HEK293T (cell line): ENCODE measurements at regions not wholly inside any gene's neighbourhood (a gene's known extent, or its start where the extent isn't known, plus 50 kb on each side); places are given as distances from the start of the nearest gene placed in this dataset.

Experiments used
- CTCF ChIA-PET: fragments of 350-600 bp; formaldehyde crosslinking; extraction: SDS; loops from one replicate; lab custom pipeline; 2021; ENCODE audit warnings: antibody characterized with exemption, inconsistent platforms; lab: Yijun Ruan, JAX
- POLR2A ChIA-PET: fragments of 350-600 bp; formaldehyde crosslinking; extraction: SDS; loops from one replicate; lab custom pipeline; 2020; ENCODE audit warnings: antibody characterized with exemption, inconsistent platforms; lab: Yijun Ruan, JAX
- DNase-seq: peaks from one replicate; pipeline ENCODE4 v3.0.0; 2012; ENCODE audit warnings: mixed read lengths; ENCODE audit errors: extremely low spot score
- ARNT ChIP-seq: fragments of 450-650 bp; IDR thresholded peaks from 2 replicates; pipeline ENCODE4 v1.6.1; 2017; ENCODE audit warnings: mild to moderate bottlenecking
- BHLHE40 ChIP-seq: fragments of 450-650 bp; IDR thresholded peaks from 2 replicates; pipeline ENCODE4 v1.6.1; 2016; ENCODE audit warnings: mild to moderate bottlenecking, moderate library complexity, borderline replicate concordance
- CTBP1 ChIP-seq: fragments of 450-650 bp; IDR thresholded peaks from 2 replicates; pipeline ENCODE4 v1.6.1; 2016; ENCODE audit warnings: borderline replicate concordance
- ELF4 ChIP-seq: fragments of 450-650 bp; IDR thresholded peaks from 2 replicates; pipeline ENCODE4 v1.6.1; 2017; ENCODE audit warnings: antibody characterized with exemption
- FOXA1 ChIP-seq: fragments of 450-650 bp; IDR thresholded peaks from 2 replicates; pipeline ENCODE4 v1.6.1; 2016; ENCODE audit warnings: mild to moderate bottlenecking
- FOXK2 ChIP-seq: fragments of 450-650 bp; IDR thresholded peaks from 2 replicates; pipeline ENCODE4 v1.6.1; 2016; ENCODE audit warnings: mild to moderate bottlenecking
- FOXM1 ChIP-seq: fragments of 450-650 bp; IDR thresholded peaks from 2 replicates; pipeline ENCODE4 v1.6.1; 2017; ENCODE audit warnings: mild to moderate bottlenecking, borderline replicate concordance
- HDGF ChIP-seq: fragments of 450-650 bp; IDR thresholded peaks from 2 replicates; pipeline ENCODE4 v1.6.1; 2017; ENCODE audit warnings: antibody characterized with exemption, borderline replicate concordance
- L3MBTL2 ChIP-seq: fragments of 450-650 bp; conservative IDR thresholded peaks from 2 replicates; pipeline ENCODE4 v1.6.1; 2016; ENCODE audit warnings: mild to moderate bottlenecking
- LEF1 ChIP-seq: fragments of 450-650 bp; IDR thresholded peaks from 2 replicates; pipeline ENCODE4 v1.6.1; 2017; ENCODE audit warnings: mild to moderate bottlenecking, borderline replicate concordance
- NFRKB ChIP-seq: fragments of 450-650 bp; IDR thresholded peaks from 2 replicates; pipeline ENCODE4 v1.6.1; 2016; ENCODE audit warnings: mild to moderate bottlenecking, moderate library complexity
- SP1 ChIP-seq: fragments of 450-650 bp; IDR thresholded peaks from 2 replicates; pipeline ENCODE4 v1.6.1; 2017
- SUZ12 ChIP-seq: fragments of 450-650 bp; IDR thresholded peaks from 2 replicates; pipeline ENCODE4 v1.6.1; 2016; ENCODE audit warnings: mild to moderate bottlenecking
- TARDBP ChIP-seq: fragments of 450-650 bp; IDR thresholded peaks from 2 replicates; pipeline ENCODE4 v1.6.1; 2016
- ZNF384 ChIP-seq: fragments of 450-650 bp; IDR thresholded peaks from 2 replicates; pipeline ENCODE4 v1.6.1; 2016
- TF ChIP-seq, protein P1 (sequence below): fragments of 450-650 bp; IDR thresholded peaks from 2 replicates; pipeline ENCODE4 v1.6.1; 2016

DNA sequence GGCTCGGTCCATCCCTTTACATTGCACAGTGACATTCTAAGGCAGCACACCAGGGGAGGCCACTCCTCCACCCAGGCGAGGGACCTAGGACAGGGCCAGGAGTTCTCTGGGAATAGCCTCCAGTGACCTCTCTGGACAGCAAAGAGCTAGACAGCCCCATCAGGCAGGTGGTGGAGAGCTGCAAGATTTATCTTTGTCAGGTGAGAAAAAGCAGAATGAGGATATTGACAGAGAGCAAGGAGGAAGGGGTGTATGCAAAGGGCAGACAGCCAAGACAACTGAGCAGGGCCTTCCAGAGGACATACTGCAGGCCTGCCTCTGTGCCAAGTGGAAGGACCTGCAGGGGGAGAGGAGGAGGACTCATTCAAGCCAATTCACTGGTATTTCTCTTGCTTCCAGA, 112.4 kb upstream of the MAX start:
- DNase-seq: no peak
- ChIA-PET CTCF (no interaction called here), POLR2A (no interaction called here)
- TF ChIP-seq TARDBP (no peak), NFRKB (no peak), FOXA1 (no peak), BHLHE40 (no peak)
- TF ChIP-seq, protein P1, sequence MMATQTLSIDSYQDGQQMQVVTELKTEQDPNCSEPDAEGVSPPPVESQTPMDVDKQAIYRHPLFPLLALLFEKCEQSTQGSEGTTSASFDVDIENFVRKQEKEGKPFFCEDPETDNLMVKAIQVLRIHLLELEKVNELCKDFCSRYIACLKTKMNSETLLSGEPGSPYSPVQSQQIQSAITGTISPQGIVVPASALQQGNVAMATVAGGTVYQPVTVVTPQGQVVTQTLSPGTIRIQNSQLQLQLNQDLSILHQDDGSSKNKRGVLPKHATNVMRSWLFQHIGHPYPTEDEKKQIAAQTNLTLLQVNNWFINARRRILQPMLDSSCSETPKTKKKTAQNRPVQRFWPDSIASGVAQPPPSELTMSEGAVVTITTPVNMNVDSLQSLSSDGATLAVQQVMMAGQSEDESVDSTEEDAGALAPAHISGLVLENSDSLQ: no peak

DNA sequence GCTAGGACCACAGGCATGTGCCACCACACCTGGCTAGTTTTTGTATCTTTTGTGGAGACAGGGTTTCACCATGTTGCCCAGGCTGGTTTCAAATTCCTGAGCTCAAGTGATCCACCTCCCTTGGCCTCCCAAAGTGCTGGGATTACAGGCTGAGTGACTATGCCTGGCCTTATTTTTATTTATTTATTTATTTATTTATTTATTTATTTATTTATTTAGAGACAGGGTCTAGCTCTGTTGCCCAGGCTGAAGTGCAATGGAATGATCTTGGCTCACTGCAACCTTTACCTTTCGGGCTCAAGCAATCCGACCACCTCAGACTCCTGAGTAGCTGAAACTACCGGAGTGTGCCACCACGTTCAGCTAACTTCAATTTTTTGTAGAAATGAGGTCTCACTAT, 117.0 kb upstream of the MAX start:
- TF ChIP-seq TARDBP (no peak), CTBP1 (no peak), ELF4 (no peak)
- DNase-seq: no peak
- CTCF ChIA-PET: interaction anchor here (1.1 kb wide), 1 partner anchor 607 kb away, joined by 3 read pairs; no protein-coding TSS in a partner anchor
- POLR2A ChIA-PET: no interaction called here

DNA sequence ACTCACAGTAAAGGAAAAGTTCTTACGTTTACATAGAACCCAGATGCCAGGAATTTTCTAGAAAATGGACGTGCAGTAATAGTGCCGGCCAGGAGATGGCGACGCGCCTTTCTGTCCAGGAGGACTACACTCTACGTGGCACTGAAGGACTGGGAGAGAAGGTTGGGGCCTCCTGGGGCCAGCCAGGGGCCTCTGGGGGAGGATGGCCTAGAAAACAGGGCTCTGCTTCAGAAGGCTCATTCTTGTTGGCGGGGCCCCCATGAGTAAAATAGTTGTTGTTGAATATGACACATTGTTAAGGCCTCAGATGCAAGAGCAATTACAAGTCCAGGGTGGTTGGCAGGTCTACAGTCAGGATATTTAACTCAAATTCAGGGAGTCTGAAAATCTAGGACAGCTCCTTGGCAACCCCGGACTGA, 120.1 kb upstream of the MAX start:
- POLR2A ChIA-PET: no interaction called here
- DNase-seq: peak; percentile 60
- CTCF ChIA-PET: no interaction called here
- TF ChIP-seq ZNF384 (no peak), ARNT (no peak), L3MBTL2 (no peak), TARDBP (no peak), LEF1 (no peak), BHLHE40 (no peak), ELF4 (no peak), FOXM1 (no peak), SP1 (no peak), CTBP1 (no peak), SUZ12 (no peak), FOXK2 (no peak), NFRKB (no peak), HDGF (no peak)
- TF ChIP-seq, protein P1: no peak

DNA sequence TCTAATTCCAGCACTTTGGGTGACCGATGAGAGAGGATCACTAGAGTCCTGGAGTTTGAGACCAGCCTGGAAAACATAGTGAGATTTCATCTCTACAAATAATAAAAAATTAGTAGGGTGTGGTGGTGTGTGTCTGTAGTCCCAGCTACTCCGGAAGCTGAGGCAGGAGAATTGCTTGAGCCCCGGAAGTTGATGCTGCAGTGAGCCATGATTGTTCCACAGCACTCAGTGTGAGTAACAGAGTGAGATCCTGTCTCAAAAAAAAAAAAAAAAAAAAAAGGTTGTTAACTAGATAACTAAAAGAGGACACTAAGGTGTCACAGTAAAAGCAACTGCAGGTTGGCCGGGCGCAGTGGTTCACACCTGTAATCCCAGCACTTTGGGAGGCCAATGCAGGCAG, 121.3 kb upstream of the MAX start:
- no peak for DNase-seq
- POLR2A ChIA-PET: interaction anchor here (1.6 kb wide), 1 partner anchor 188 kb away, joined by 5 read pairs; no protein-coding TSS in a partner anchor
- no peak for TF ChIP-seq SUZ12
- TF ChIP-seq ELF4: no peak
- no peak for TF ChIP-seq SP1
- no peak for TF ChIP-seq NFRKB
- no peak for TF ChIP-seq BHLHE40
- no peak for TF ChIP-seq ZNF384
- TF ChIP-seq ARNT: no peak
- CTCF ChIA-PET: no interaction called here

DNA sequence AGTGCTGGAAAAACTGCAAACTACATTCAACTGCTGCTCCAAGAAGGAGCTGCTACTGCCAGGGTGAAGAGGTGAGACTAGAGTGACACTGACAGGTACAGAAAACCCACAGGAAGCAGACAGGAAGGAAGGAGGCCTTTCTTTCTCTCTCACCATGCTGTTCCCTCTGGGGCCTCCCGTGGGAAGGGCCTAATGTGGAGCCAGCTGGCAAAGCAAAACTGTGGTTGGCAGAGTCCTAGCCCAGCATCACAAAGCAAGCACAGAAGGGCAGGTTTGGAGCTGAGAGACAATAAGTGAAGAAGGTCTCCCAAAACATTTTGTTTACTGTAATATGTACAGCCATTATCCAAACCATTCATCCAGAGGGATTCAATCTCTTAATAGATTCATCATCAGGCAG, 122.5 kb upstream of the MAX start:
- CTCF ChIA-PET: no interaction called here
- TF ChIP-seq FOXA1 (no peak), LEF1 (no peak), SP1 (no peak), BHLHE40 (no peak), ARNT (no peak)
- TF ChIP-seq, protein P1: no peak
- no peak for DNase-seq
- POLR2A ChIA-PET: no interaction called here

DNA sequence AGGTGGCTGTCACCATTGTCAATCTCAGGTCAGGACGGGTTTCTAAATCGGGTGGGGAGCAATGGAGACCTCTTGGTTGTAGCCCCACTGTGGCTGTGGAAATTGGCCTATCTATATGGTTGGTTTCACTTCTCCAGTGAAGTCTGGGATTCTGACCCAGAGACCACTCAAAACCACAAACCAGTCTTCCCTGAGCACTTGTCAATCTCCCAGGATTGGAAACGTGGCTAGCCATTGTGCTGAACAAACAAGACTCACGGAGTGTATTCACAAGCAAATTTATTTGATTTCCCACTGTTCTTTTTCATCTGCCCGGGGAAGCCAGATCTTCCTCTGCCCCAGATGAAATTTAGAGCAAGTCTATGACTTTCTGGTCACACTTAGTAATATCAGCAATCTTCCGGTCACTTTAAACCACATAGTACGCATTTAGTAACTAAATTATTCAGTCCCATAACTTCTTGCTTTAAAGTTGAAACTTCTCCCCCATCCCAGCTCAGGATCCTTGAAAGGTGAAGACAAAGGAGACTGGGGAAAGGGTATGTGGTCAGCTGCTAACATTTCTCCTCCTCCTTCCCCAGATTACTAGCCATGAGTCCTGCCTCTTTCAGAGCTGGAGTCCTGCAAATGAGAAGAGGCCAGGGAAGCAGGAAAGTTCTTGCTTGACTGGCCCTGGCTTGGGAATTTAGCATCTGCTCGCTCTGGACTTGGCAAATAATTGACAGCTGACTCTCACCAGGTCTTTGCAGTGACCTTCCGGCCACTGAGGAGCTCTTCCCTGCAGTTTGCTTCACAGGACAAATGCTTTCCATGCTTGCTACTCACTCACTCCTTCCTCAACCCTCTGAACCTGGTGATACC, 123.2 kb upstream of the MAX start:
- ChIA-PET POLR2A (interaction anchor here (1.8 kb wide), 1 partner anchor 186 kb away, joined by 7 read pairs; the partner anchor contains the start of gene FUT8), CTCF (interaction anchor here (0.6 to 0.7 kb wide), 2 partner anchors 714 to 1135 kb away, joined by 3 read pairs; no protein-coding TSS in a partner anchor)
- no peak for TF ChIP-seq ARNT
- DNase-seq: no peak

DNA sequence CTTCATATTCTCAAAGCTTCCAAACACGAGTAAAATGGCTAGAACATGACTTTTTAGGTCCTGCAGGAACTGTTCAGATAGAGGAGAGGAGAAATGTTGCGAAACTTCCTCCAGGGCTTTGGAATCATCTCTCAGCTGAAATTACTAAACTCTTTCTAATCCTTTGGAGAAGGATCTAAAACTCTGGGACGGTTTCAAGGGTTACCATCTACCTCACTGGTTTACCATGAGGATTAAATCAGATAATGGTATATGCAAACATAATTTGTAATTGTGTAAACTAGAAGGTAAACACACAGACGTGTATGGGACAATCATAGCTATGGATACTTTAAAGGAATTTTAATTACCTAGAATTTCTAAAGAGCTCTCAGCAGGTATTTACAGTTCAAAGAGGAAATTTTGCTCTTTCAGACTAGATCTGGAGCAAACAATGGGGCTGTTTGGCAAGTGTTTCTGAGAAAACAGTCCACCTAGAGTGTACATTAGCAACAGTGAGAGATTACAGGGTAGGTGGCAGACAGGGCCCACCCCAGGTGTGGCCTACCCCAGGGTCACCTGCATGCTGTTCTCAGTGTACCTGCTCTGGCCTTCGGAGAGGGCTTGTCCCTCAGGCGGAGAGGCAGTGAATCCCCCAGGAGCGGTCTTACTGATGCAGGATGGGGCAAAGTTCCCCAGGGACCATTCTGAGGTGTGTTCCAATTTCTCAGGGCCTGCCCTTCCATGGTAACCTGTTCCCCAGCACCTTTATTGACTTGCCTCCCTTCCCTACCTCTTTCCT, 124.7 kb upstream of the MAX start:
- TF ChIP-seq ELF4 (no peak), SP1 (no peak), ARNT (no peak), FOXM1 (no peak), LEF1 (no peak), NFRKB (no peak), BHLHE40 (no peak)
- TF ChIP-seq, protein P1: no peak
- ChIA-PET CTCF (interaction anchor here (0.6 to 1.5 kb wide), 3 partner anchors 11 to 63 kb away, joined by 3 to 7 read pairs (median 5); no protein-coding TSS in a partner anchor), POLR2A (interaction anchor here (1.8 kb wide), 1 partner anchor 185 kb away, joined by 7 read pairs; the partner anchor contains the start of gene FUT8)
- DNase-seq: no peak
